Muscle of leg (tissue), 3 donors: ENCODE measurements at regions not wholly inside any gene's neighbourhood (a gene's known extent, or its start where the extent isn't known, plus 50 kb on each side); places are given as distances from the start of the nearest gene placed in this dataset.

ENCODE experiments used
- DNase-seq: peaks from one replicate; pipeline ENCODE4 v3.0.0; 2013
- H3K27ac ChIP-seq: one replicate; pipeline ENCODE4 v1.5.1; 2013; ENCODE audit warnings: mild to moderate bottlenecking, low read length, control low read depth
- H3K27me3 ChIP-seq: one replicate; pipeline ENCODE4 v1.6.1; 2013; ENCODE audit warnings: low read length; ENCODE audit not compliant: control insufficient read depth, insufficient read depth
- H3K36me3 ChIP-seq: one replicate; pipeline ENCODE4 v1.6.1; 2013; ENCODE audit warnings: low read length; ENCODE audit not compliant: control insufficient read depth, insufficient read depth
- H3K4me1 ChIP-seq: one replicate; pipeline ENCODE4 v1.6.1; 2013; ENCODE audit warnings: low read length; ENCODE audit not compliant: control insufficient read depth, insufficient read depth
- H3K4me3 ChIP-seq: one replicate; pipeline ENCODE4 v1.5.1; 2013; ENCODE audit warnings: low read length, control low read depth
- H3K9me3 ChIP-seq: replicated peaks from 2 replicates; pipeline ENCODE4 v1.6.1; 2013; ENCODE audit warnings: low read depth, low read length; ENCODE audit not compliant: control insufficient read depth
- WGBS: methylation state at CpG from one replicate; pipeline ENCODE4 v1.1.5; 2013; ENCODE audit warnings: missing lambda C conversion rate; ENCODE audit not compliant: insufficient coverage; 5-methylcytosine and 5-hydroxymethylcytosine counted together

DNA sequence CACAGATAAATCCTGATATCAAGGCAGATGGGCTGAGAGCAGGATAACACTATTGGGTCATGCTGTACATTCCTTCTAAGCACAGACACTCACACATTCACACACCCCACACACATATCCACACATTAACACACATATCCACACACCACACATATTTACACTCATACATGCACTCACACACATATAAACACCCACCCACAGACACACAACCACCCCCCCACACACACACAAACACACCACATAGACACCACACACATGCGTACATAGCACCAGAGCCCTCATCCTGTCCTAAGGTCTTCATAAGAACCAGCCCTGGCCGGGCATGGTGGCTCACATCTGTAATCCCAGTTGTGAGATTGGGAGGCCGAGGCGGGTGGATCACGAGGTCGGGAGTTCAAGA lies 322.3 kb upstream of the ADCY2 start:
- H3K4me1 ChIP-seq: no peaks in the 10 kb centered on the region
- no peak for DNase-seq
- 100% methylated on average over 1 of the region's 6 CpGs for whole genome bisulfite sequencing

DNA sequence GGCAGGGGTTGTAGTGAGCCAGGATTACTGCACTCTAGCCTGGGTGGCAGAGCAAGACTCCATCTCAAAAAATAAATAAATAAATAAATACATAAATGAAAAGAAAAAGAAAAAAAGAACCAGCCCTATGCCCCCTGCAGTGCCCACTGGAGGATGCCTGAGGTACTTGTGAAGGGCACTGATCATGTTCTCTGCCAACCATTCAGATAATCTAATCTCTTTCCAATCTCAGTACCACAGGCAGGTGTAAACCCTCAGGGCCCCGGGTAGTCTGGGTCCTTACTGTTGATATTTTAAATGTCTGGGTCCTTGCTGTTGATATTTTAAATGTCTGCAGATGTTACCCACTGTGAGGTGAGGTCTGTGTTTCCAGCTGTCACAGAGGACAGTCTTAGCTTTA lies 321.8 kb upstream of the ADCY2 start:
- WGBS: no CpG with 5 or more reads among the region's 1 CpG
- Histone ChIP-seq H3K27ac (no peak overlapping the region), H3K27me3 (no peaks in the 10 kb centered on the region), H3K36me3 (no peaks in the 10 kb centered on the region), H3K4me3 (no peak overlapping the region), H3K9me3 (no peaks in the 10 kb centered on the region), H3K4me1 (no peaks in the 10 kb centered on the region)
- DNase-seq: no peak

More for the DNA sequence above, 322.3 kb upstream of the ADCY2 start:
- H3K27ac ChIP-seq: no peak overlapping the region
- H3K36me3 ChIP-seq: no peaks in the 10 kb centered on the region
- H3K4me3 ChIP-seq: no peak overlapping the region
- no peaks in the 10 kb centered on the region for H3K9me3 ChIP-seq
- no peaks in the 10 kb centered on the region for H3K27me3 ChIP-seq

DNA sequence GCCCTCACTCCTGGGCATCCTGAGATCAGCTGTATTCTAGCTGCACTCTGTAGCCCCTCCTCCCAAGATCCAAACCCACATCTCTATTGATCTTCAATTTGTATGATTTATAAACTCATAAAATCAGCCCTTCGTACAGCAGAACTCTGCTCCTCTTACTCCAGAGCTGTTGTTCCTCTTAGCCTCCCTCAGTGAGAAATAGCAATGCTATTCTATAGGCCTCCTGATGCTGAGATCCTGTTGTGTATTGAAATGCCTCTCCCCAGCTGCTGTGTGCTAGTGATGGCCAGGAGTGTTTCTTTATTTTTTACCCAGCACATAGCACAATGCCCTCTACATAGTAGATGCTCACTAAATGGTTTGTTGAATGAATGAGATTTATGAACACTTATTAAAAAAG lies 320.5 kb upstream of the ADCY2 start:
- H3K27me3 ChIP-seq: no peaks in the 10 kb centered on the region
- no peaks in the 10 kb centered on the region for H3K4me1 ChIP-seq
- H3K27ac ChIP-seq: no peak overlapping the region
- DNase-seq: no peak
- H3K36me3 ChIP-seq: no peaks in the 10 kb centered on the region
- H3K4me3 ChIP-seq: no peak overlapping the region
- H3K9me3 ChIP-seq: no peaks in the 10 kb centered on the region
- WGBS: no CpG with 5 or more reads among the region's 1 CpG

- Histone ChIP-seq H3K27ac (no peak overlapping the region), H3K27me3 (no peaks in the 10 kb centered on the region), H3K4me3 (no peak overlapping the region), H3K4me1 (no peaks in the 10 kb centered on the region), H3K9me3 (no peaks in the 10 kb centered on the region), H3K36me3 (no peaks in the 10 kb centered on the region)
- DNase-seq: no peak
- 45% methylated on average over 6 of the region's 6 CpGs for WGBS
Measured at GRCh38 chr5:7078101-7078500, 317.8 kb upstream of the ADCY2 start.

DNA sequence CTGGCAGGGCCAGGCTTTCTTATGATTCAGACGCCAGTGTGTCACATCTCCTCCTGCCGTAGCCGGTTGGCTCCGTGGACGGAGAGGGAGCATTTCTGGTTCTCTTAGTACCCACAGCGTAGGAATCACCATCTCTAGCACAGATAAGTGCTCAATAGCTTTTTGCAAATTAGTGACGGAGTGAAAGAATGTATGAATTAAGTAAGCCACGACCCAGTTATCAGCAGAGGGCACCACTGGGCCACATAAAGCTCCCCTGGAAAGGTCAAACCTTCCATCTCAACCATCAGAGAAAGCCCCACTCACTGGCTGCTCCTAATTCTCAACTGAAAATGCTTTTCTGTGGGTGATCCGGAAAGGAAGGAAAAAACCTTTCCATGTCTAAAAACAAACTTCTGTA lies 317.0 kb upstream of the ADCY2 start:
- Histone ChIP-seq H3K4me3 (no peak overlapping the region), H3K4me1 (no peaks in the 10 kb centered on the region), H3K27me3 (no peaks in the 10 kb centered on the region), H3K27ac (no peak overlapping the region), H3K36me3 (no peaks in the 10 kb centered on the region), H3K9me3 (no peaks in the 10 kb centered on the region)
- DNase-seq: no peak
- 81% methylated on average over 5 of the region's 9 CpGs for WGBS

GRCh38 chr5:7080501-7080900 lies 315.4 kb upstream of the ADCY2 start:
- H3K9me3 ChIP-seq: peaks cover 3% of the 10 kb centered on the region
- H3K4me3 ChIP-seq: no peak overlapping the region
- no peaks in the 10 kb centered on the region for H3K27me3 ChIP-seq
- no peaks in the 10 kb centered on the region for H3K4me1 ChIP-seq
- 69% methylated on average over 4 of the region's 7 CpGs for WGBS
- no peak overlapping the region for H3K27ac ChIP-seq
- no peaks in the 10 kb centered on the region for H3K36me3 ChIP-seq
- DNase-seq: no peak

- no peak overlapping the region for H3K27ac ChIP-seq
- H3K4me1 ChIP-seq: no peaks in the 10 kb centered on the region
- DNase-seq: no peak
- no peak overlapping the region for H3K4me3 ChIP-seq
- no peaks in the 10 kb centered on the region for H3K36me3 ChIP-seq
- H3K9me3 ChIP-seq: peaks cover 4% of the 10 kb centered on the region
- H3K27me3 ChIP-seq: no peaks in the 10 kb centered on the region
- 59% methylated on average over 5 of the region's 6 CpGs for WGBS
Measured at GRCh38 chr5:7087719-7088297, 308.1 kb upstream of the ADCY2 start.

GRCh38 chr5:7088849-7089248 lies 307.1 kb upstream of the ADCY2 start:
- Histone ChIP-seq H3K9me3 (peaks cover 4% of the 10 kb centered on the region), H3K27me3 (no peaks in the 10 kb centered on the region), H3K4me1 (no peaks in the 10 kb centered on the region), H3K36me3 (no peaks in the 10 kb centered on the region), H3K4me3 (no peak overlapping the region), H3K27ac (no peak overlapping the region)
- no CpG with 5 or more reads among the region's 3 CpGs for WGBS
- DNase-seq: no peak

- DNase-seq: peak; percentile 18
- 0% methylated on average over 1 of the region's 3 CpGs for WGBS
Measured at GRCh38 chr5:7094626-7095025, 301.3 kb upstream of the ADCY2 start.

GRCh38 chr5:7096294-7096693 lies 299.6 kb upstream of the ADCY2 start:
- Histone ChIP-seq H3K27ac (no peak overlapping the region), H3K9me3 (no peaks in the 10 kb centered on the region), H3K27me3 (no peaks in the 10 kb centered on the region), H3K4me1 (no peaks in the 10 kb centered on the region), H3K4me3 (no peak overlapping the region), H3K36me3 (no peaks in the 10 kb centered on the region)
- no peak for DNase-seq
- 100% methylated on average over 1 of the region's 2 CpGs for WGBS

More at GRCh38 chr5:7094626-7095025, 301.3 kb upstream of the ADCY2 start:
- no peak overlapping the region for H3K27ac ChIP-seq
- H3K27me3 ChIP-seq: no peaks in the 10 kb centered on the region
- H3K4me1 ChIP-seq: no peaks in the 10 kb centered on the region
- no peaks in the 10 kb centered on the region for H3K9me3 ChIP-seq
- no peaks in the 10 kb centered on the region for H3K36me3 ChIP-seq
- no peak overlapping the region for H3K4me3 ChIP-seq

DNA sequence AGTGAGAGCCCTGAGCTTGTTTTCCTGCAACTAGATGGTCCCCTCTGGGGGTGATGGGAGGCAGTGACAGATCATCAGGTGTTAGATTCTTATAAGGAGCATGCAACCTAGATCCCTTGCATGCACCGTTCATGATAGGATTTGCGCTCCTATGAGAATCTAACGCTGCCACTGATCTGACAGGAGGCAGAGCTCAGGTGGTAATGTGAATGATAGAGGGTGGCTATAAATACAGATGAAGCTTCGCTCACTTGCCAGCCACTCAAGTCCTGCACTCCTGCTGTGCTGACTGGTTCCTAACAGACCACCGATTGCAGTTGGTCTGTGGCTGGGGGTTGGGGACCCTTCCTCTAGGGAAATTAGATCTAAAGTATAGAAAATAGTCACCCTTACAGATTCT lies 290.6 kb upstream of the ADCY2 start:
- Histone ChIP-seq H3K36me3 (no peaks in the 10 kb centered on the region), H3K27ac (no peak overlapping the region), H3K9me3 (peaks cover 2% of the 10 kb centered on the region), H3K27me3 (no peaks in the 10 kb centered on the region), H3K4me1 (no peaks in the 10 kb centered on the region), H3K4me3 (no peak overlapping the region)
- DNase-seq: no peak
- whole genome bisulfite sequencing: 87% methylated on average over 2 of the region's 5 CpGs
